WTC11 (cell line): ENCODE measurements at regions not wholly inside any gene's neighbourhood (a gene's known extent, or its start where the extent isn't known, plus 50 kb on each side); places are given as distances from the start of the nearest gene placed in this dataset.

Experiments
- ATAC-seq: fragments of 200-7000 bp; cut with Tn5 transposase; 2 replicates; pipeline ENCODE4 v1.10.0; 2021; ENCODE audit warnings: mild to moderate bottlenecking, moderate library complexity
- CTCF ChIA-PET: fragments of 300-600 bp; sonication (Branson Sonifier 250); formaldehyde crosslinking; loops from one replicate; lab custom pipeline; 2021; ENCODE audit warnings: antibody characterized with exemption; lab: Charles Lee
- POLR2A ChIA-PET: fragments of 350-600 bp; sonication (Branson Sonifier 250); formaldehyde crosslinking; loops from one replicate; lab custom pipeline; 2021; ENCODE audit warnings: antibody characterized with exemption; lab: Charles Lee
- DNase-seq: peaks from one replicate; pipeline ENCODE4 v3.0.0; 2021; ENCODE audit warnings: low spot score
- H3K27ac Mint-ChIP-seq: 2 replicates; pipeline ENCODE4 v1.8.0; 2021; ENCODE audit warnings: mixed read lengths
- H3K27me3 Mint-ChIP-seq: 2 replicates; pipeline ENCODE4 v1.8.0; 2021; ENCODE audit warnings: low read depth, mild to moderate bottlenecking, moderate library complexity, mixed read lengths
- H3K36me3 Mint-ChIP-seq: 2 replicates; pipeline ENCODE4 v1.8.0; 2021; ENCODE audit warnings: mixed read lengths
- H3K4me1 Mint-ChIP-seq: 2 replicates; pipeline ENCODE4 v1.8.0; 2022; ENCODE audit warnings: mixed read lengths
- H3K4me3 Mint-ChIP-seq: 2 replicates; pipeline ENCODE4 v1.8.0; 2021; ENCODE audit warnings: mild to moderate bottlenecking, moderate library complexity, mixed read lengths
- H3K9me3 Mint-ChIP-seq: 2 replicates; pipeline ENCODE4 v1.8.0; 2021; ENCODE audit warnings: mixed read lengths
- ARID4B ChIP-seq: sonication (generic); formaldehyde crosslinking; IDR thresholded peaks from 2 replicates; pipeline ENCODE4 v1.8.0; 2023; ENCODE audit warnings: missing genetic modification reagents, mild to moderate bottlenecking, borderline replicate concordance
- ESRRA ChIP-seq: sonication (generic); formaldehyde crosslinking; IDR thresholded peaks from 2 replicates; pipeline ENCODE4 v1.8.1; 2022; ENCODE audit warnings: mild to moderate bottlenecking, missing genetic modification reagents, borderline replicate concordance
- GABPB1 ChIP-seq: sonication (generic); formaldehyde crosslinking; IDR thresholded peaks from 2 replicates; pipeline ENCODE4 v1.8.1; 2023; ENCODE audit warnings: mild to moderate bottlenecking, missing genetic modification reagents
- GTF2I ChIP-seq: fragments of 250-450 bp; sonication (Bioruptor Pico); conservative IDR thresholded peaks from 2 replicates; pipeline ENCODE4 v1.4.0; 2021; ENCODE audit warnings: mild to moderate bottlenecking
- JAZF1 ChIP-seq: fragments of 250-450 bp; sonication (Bioruptor Pico); IDR thresholded peaks from 2 replicates; pipeline ENCODE4 v1.9.0; 2021; ENCODE audit warnings: moderate library complexity, mild to moderate bottlenecking, inconsistent platforms
- MXD4 ChIP-seq: fragments of 250-450 bp; sonication (Bioruptor Pico); IDR thresholded peaks from 2 replicates; pipeline ENCODE4 v1.8.0; 2021; ENCODE audit warnings: mild to moderate bottlenecking, moderate library complexity, borderline replicate concordance
- NR2C2 ChIP-seq: sonication (generic); formaldehyde crosslinking; IDR thresholded peaks from 2 replicates; pipeline ENCODE4 v1.8.0; 2022; ENCODE audit warnings: mild to moderate bottlenecking, missing genetic modification reagents
- PRRX2 ChIP-seq: fragments of 250-450 bp; sonication (Bioruptor Pico); IDR thresholded peaks from 2 replicates; pipeline ENCODE4 v1.8.0; 2021; ENCODE audit warnings: mild to moderate bottlenecking
- TEAD1 ChIP-seq: sonication (generic); formaldehyde crosslinking; IDR thresholded peaks from 2 replicates; pipeline ENCODE4 v1.8.0; 2022; ENCODE audit warnings: mild to moderate bottlenecking, missing genetic modification reagents
- TEAD4 ChIP-seq: sonication (generic); formaldehyde crosslinking; IDR thresholded peaks from 2 replicates; pipeline ENCODE4 v1.8.0; 2022; ENCODE audit warnings: mild to moderate bottlenecking, missing genetic modification reagents
- USF2 ChIP-seq: sonication (generic); formaldehyde crosslinking; IDR thresholded peaks from 2 replicates; pipeline ENCODE4 v1.8.1; 2023; ENCODE audit warnings: mild to moderate bottlenecking, missing genetic modification reagents, moderate library complexity
- ZMAT4 ChIP-seq: fragments of 250-450 bp; sonication (Bioruptor Pico); IDR thresholded peaks from 2 replicates; pipeline ENCODE4 v1.9.0; 2021; ENCODE audit warnings: mild to moderate bottlenecking
- ZNF121 ChIP-seq: sonication (generic); formaldehyde crosslinking; IDR thresholded peaks from 2 replicates; pipeline ENCODE4 v1.8.0; 2023; ENCODE audit warnings: missing genetic modification reagents
- ZNF138 ChIP-seq: sonication (generic); formaldehyde crosslinking; conservative IDR thresholded peaks from 2 replicates; pipeline ENCODE4 v1.8.1; 2022; ENCODE audit warnings: mild to moderate bottlenecking, moderate library complexity, missing genetic modification reagents
- ZNF263 ChIP-seq: sonication (generic); formaldehyde crosslinking; IDR thresholded peaks from 2 replicates; pipeline ENCODE4 v1.8.1; 2022; ENCODE audit warnings: low read depth, mild to moderate bottlenecking, moderate library complexity, missing genetic modification reagents
- ZNF416 ChIP-seq: fragments of 250-450 bp; sonication (Bioruptor Pico); IDR thresholded peaks from 2 replicates; pipeline ENCODE4 v1.9.0; 2021; ENCODE audit warnings: mild to moderate bottlenecking, inconsistent platforms
- ZNF512 ChIP-seq: sonication (generic); formaldehyde crosslinking; IDR thresholded peaks from 2 replicates; pipeline ENCODE4 v1.8.1; 2022; ENCODE audit warnings: missing genetic modification reagents, borderline replicate concordance

- no peak for TF ChIP-seq NR2C2 (CRISPR knock-in tag)
- TF ChIP-seq ZMAT4 (CRISPR knock-in tag): no peak
- TF ChIP-seq MXD4 (CRISPR knock-in tag): no peak
- TF ChIP-seq JAZF1: no peak
- no peak for TF ChIP-seq GTF2I (CRISPR knock-in tag)
Observed at GRCh38 chr10:78395162-78395561, 361.5 kb downstream of the RPS24 start (continued).

- ChIA-PET POLR2A (no interaction called here), CTCF (interaction anchor here (1.5 to 1.6 kb wide), 2 partner anchors 11 to 137 kb away, joined by 5 to 6 read pairs; no protein-coding TSS in a partner anchor)
- Mint-ChIP-seq H3K4me1 (peaks cover 15% of the 10 kb centered on the region), H3K36me3 (no peaks in the 10 kb centered on the region), H3K27ac (no peak overlapping the region), H3K9me3 (no peaks in the 10 kb centered on the region)
- ATAC-seq: no peak
- no peak for DNase-seq
- TF ChIP-seq TEAD1 (no peak), TEAD4 (CRISPR knock-in tag) (no peak), NR2C2 (CRISPR knock-in tag) (no peak), ZNF263 (CRISPR knock-in tag) (no peak)
- TF ChIP-seq, all 79 proteins: peak for 0
- no peaks in the 10 kb centered on the region for H3K27me3 Mint-ChIP-seq
- no peak overlapping the region for H3K4me3 Mint-ChIP-seq
Observed at GRCh38 chr10:78396754-78397153, 363.1 kb downstream of the RPS24 start.

- no peaks in the 10 kb centered on the region for H3K9me3 Mint-ChIP-seq
- no peak overlapping the region for H3K27ac Mint-ChIP-seq
- H3K36me3 Mint-ChIP-seq: no peaks in the 10 kb centered on the region
- DNase-seq (no peak), ATAC-seq (no peak)
- H3K4me1 Mint-ChIP-seq: peaks cover 19% of the 10 kb centered on the region
- ChIA-PET CTCF (interaction anchor here (0.6 to 1.6 kb wide), 4 partner anchors 10 to 260 kb away, joined by 3 to 6 read pairs (median 4); no protein-coding TSS in a partner anchor), POLR2A (no interaction called here)
- no peak overlapping the region for H3K4me3 Mint-ChIP-seq
- H3K27me3 Mint-ChIP-seq: no peaks in the 10 kb centered on the region
- TF ChIP-seq ZNF512 (CRISPR knock-in tag) (no peak), PRRX2 (CRISPR knock-in tag) (no peak), ZNF138 (CRISPR knock-in tag) (no peak), ZNF121 (CRISPR knock-in tag) (no peak), ZNF263 (CRISPR knock-in tag) (no peak), USF2 (CRISPR knock-in tag) (no peak), GABPB1 (no peak), ZNF416 (no peak), ARID4B (CRISPR knock-in tag) (no peak), ESRRA (no peak), TEAD4 (CRISPR knock-in tag) (no peak)
Observed at GRCh38 chr10:78397786-78398185, 364.1 kb downstream of the RPS24 start.
